Left lung (tissue), 4 donors: ENCODE measurements at regions not wholly inside any gene's neighbourhood (a gene's known extent, or its start where the extent isn't known, plus 50 kb on each side); places are given as distances from the start of the nearest gene placed in this dataset.

ENCODE experiments used
- ATAC-seq: fragments of 200-7000 bp; cut with Tn5 transposase; one replicate; pipeline ENCODE4 v1.9.1; 2020; ENCODE audit warnings: moderate library complexity
- DNase-seq, 4 donors: peaks; one replicate each; pipeline ENCODE4 v3.0.0-alpha.2; 2013 to 2020
- H3K27ac ChIP-seq, 2 donors: fragments of 200-600 bp; sonication (generic) in 1 of 2; one replicate each; pipeline versions ENCODE4 v1.5.0 to v1.8.0; 2020 to 2021
- H3K27me3 ChIP-seq, 2 donors: fragments of 200-600 bp; sonication (generic) in 1 of 2; one replicate each; pipeline versions ENCODE4 v1.5.0 to v1.8.0; 2020 to 2021
- H3K36me3 ChIP-seq, 2 donors: fragments of 200-600 bp; sonication (generic) in 1 of 2; one replicate each; pipeline versions ENCODE4 v1.5.0 to v1.8.0; 2020 to 2021
- H3K4me1 ChIP-seq, 2 donors: fragments of 200-600 bp; one replicate each; pipeline ENCODE4 v1.8.0; 2021
- H3K4me3 ChIP-seq, 2 donors: fragments of 200-600 bp; sonication (generic) in 1 of 2; one replicate each; pipeline versions ENCODE4 v1.5.0 to v1.8.0; 2020 to 2021; ENCODE audit warnings: mild to moderate bottlenecking in 1 of 2
- H3K9me3 ChIP-seq, 2 donors: fragments of 200-600 bp; sonication (generic) in 1 of 2; one replicate each; pipeline versions ENCODE4 v1.5.0 to v1.8.0; 2020 to 2021
- CTCF ChIP-seq, 2 donors: fragments of 200-600 bp; sonication (generic) in 1 of 2; IDR thresholded peaks; one replicate each; pipeline versions ENCODE4 v1.5.0 to v1.8.0; 2021; ENCODE audit warnings: antibody characterized with exemption in 2 of 2
- intact Hi-C, 2 donors: fragments of 100-400 bp; cut with DNase I; formaldehyde crosslinking; loops; one replicate each; pipeline versions ENCODE4 v1.11.2 to v1.14.2; 2022
- donor health status: DM: no; HTN: yes; CAD: no.
- donor health status: DM: no; HTN: no; CAD: no.

- ATAC-seq (no peak), DNase-seq (peak in 2 of 4 donors; percentile 34 to 46)
- TF ChIP-seq CTCF (IDR thresholded peaks at IDR 0.05): no peak
- Histone ChIP-seq H3K9me3 (no peaks in the 10 kb centered on the region), H3K27me3 (no peaks in the 10 kb centered on the region), H3K36me3 (no peaks in the 10 kb centered on the region), H3K4me3 (no peak overlapping the region), H3K4me1 (no peaks in the 10 kb centered on the region), H3K27ac (no peak overlapping the region)
- intact Hi-C loops: no loop called here
Measured at GRCh38 chr3:182214416-182214815, 502.7 kb downstream of the SOX2 start.

GRCh38 chr3:182215881-182216280, 504.2 kb downstream of the SOX2 start:
- no peak for ATAC-seq
- Histone ChIP-seq H3K9me3 (no peaks in the 10 kb centered on the region), H3K27ac (no peak overlapping the region), H3K4me1 (no peaks in the 10 kb centered on the region), H3K36me3 (no peaks in the 10 kb centered on the region), H3K4me3 (no peak overlapping the region), H3K27me3 (no peaks in the 10 kb centered on the region)
- TF ChIP-seq CTCF (IDR thresholded peaks at IDR 0.05): no peak
- DNase-seq: no peak
- intact Hi-C loops: no loop called here

GRCh38 chr3:182216311-182216970, 504.7 kb downstream of the SOX2 start:
- no peaks in the 10 kb centered on the region for H3K9me3 ChIP-seq
- DNase-seq (no peak), ATAC-seq (no peak)
- no peak overlapping the region for H3K4me3 ChIP-seq
- no peaks in the 10 kb centered on the region for H3K36me3 ChIP-seq
- no peak overlapping the region for H3K27ac ChIP-seq
- intact Hi-C loops: no loop called here
- no peak for TF ChIP-seq CTCF (IDR thresholded peaks at IDR 0.05)
- no peaks in the 10 kb centered on the region for H3K4me1 ChIP-seq
- H3K27me3 ChIP-seq: no peaks in the 10 kb centered on the region

GRCh38 chr3:182220013-182220412, 508.3 kb downstream of the SOX2 start:
- Histone ChIP-seq H3K4me1 (no peaks in the 10 kb centered on the region), H3K27me3 (no peaks in the 10 kb centered on the region), H3K9me3 (no peaks in the 10 kb centered on the region), H3K4me3 (no peak overlapping the region), H3K36me3 (no peaks in the 10 kb centered on the region), H3K27ac (no peak overlapping the region)
- DNase-seq (no peak), ATAC-seq (no peak)
- no peak for TF ChIP-seq CTCF (IDR thresholded peaks at IDR 0.05)
- intact Hi-C loops: no loop called here

- intact Hi-C loops: no loop called here
- H3K4me1 ChIP-seq: no peaks in the 10 kb centered on the region
- no peaks in the 10 kb centered on the region for H3K36me3 ChIP-seq
- H3K27me3 ChIP-seq: no peaks in the 10 kb centered on the region
- H3K9me3 ChIP-seq: peaks cover 0 to 3% of the 10 kb centered on the region in 2 donors
- H3K4me3 ChIP-seq: no peak overlapping the region
- no peak overlapping the region for H3K27ac ChIP-seq
- DNase-seq: no peak
- no peak for ATAC-seq
- no peak for TF ChIP-seq CTCF (IDR thresholded peaks at IDR 0.05)
Measured at GRCh38 chr3:182220471-182220870, 508.7 kb downstream of the SOX2 start.
